GM19025 (cell line): ENCODE measurements at regions not wholly inside any gene's neighbourhood (a gene's known extent, or its start where the extent isn't known, plus 50 kb on each side); places are given as distances from the start of the nearest gene placed in this dataset.

ENCODE experiments used
- ATAC-seq: cut with Tn5 transposase; IDR thresholded peaks from one replicate; pipeline ENCODE4 v1.9.1; 2021; ENCODE audit warnings: mild to moderate bottlenecking, low read depth, moderate library complexity; ENCODE audit not compliant: unreplicated experiment

- no peak for ATAC-seq
Measured at GRCh38 chr1:105894006-105894405, 1162.5 kb upstream of the PRMT6 start.

GRCh38 chr1:105909811-105910210, 1146.7 kb upstream of the PRMT6 start:
- no peak for ATAC-seq

GRCh38 chr1:105914403-105914802, 1142.1 kb upstream of the PRMT6 start:
- ATAC-seq: no peak

- no peak for ATAC-seq
Measured at GRCh38 chr1:105934806-105935205, 1121.7 kb upstream of the PRMT6 start.

GRCh38 chr1:105964879-105965278, 1091.6 kb upstream of the PRMT6 start:
- ATAC-seq: no peak

GRCh38 chr1:105997516-105997915, 1059.0 kb upstream of the PRMT6 start:
- ATAC-seq: no peak

GRCh38 chr1:106022312-106022902, 1034.1 kb upstream of the PRMT6 start:
- no peak for ATAC-seq

GRCh38 chr1:106027871-106028270, 1028.6 kb upstream of the PRMT6 start:
- ATAC-seq: no peak

- no peak for ATAC-seq
Measured at GRCh38 chr1:106037526-106037925, 1018.9 kb upstream of the PRMT6 start.

GRCh38 chr1:106038260-106038659, 1018.2 kb upstream of the PRMT6 start:
- no peak for ATAC-seq

GRCh38 chr1:106043971-106044370, 1012.5 kb upstream of the PRMT6 start:
- ATAC-seq: no peak

- ATAC-seq: no peak
Measured at GRCh38 chr1:106047210-106047609, 1009.3 kb upstream of the PRMT6 start.

- no peak for ATAC-seq
Measured at GRCh38 chr1:106049595-106049994, 1006.9 kb upstream of the PRMT6 start.

GRCh38 chr1:106055855-106056254, 1000.6 kb upstream of the PRMT6 start:
- ATAC-seq: no peak

- no peak for ATAC-seq
Measured at GRCh38 chr1:106061586-106062495, 994.6 kb upstream of the PRMT6 start.

GRCh38 chr1:106063510-106063909, 993.0 kb upstream of the PRMT6 start:
- no peak for ATAC-seq

GRCh38 chr1:106072909-106073600, 983.4 kb upstream of the PRMT6 start:
- ATAC-seq: no peak

- no peak for ATAC-seq
Measured at GRCh38 chr1:106080608-106081325, 975.7 kb upstream of the PRMT6 start.

- ATAC-seq: no peak
Measured at GRCh38 chr1:106111044-106111443, 945.4 kb upstream of the PRMT6 start.

- ATAC-seq: no peak
Measured at GRCh38 chr1:106113851-106114250, 942.6 kb upstream of the PRMT6 start.

- ATAC-seq: no peak
Measured at GRCh38 chr1:106120789-106121188, 935.7 kb upstream of the PRMT6 start.
